Fibroblast of lung (primary cell): ENCODE measurements at regions not wholly inside any gene's neighbourhood (a gene's known extent, or its start where the extent isn't known, plus 50 kb on each side); places are given as distances from the start of the nearest gene placed in this dataset.

ENCODE experiments used
- DNase-seq, 2 donors: peaks; one replicate each; pipeline versions ENCODE4 v3.0.0 to v3.0.0-alpha.2; 2010; ENCODE audit warnings: low read depth in 2 of 2
- H2AFZ ChIP-seq: 2 replicates; pipeline ENCODE4 v1.5.1; 2012; ENCODE audit warnings: low read length, control low read depth, inconsistent platforms
- H3K27ac ChIP-seq: 2 replicates; pipeline ENCODE4 v1.5.1; 2011; ENCODE audit warnings: low read length, control low read depth; ENCODE audit not compliant: insufficient read depth
- H3K27me3 ChIP-seq: 2 replicates; pipeline ENCODE4 v1.5.1; 2011; ENCODE audit warnings: mild to moderate bottlenecking, low read length; ENCODE audit not compliant: control insufficient read depth, insufficient read depth
- H3K36me3 ChIP-seq: 2 replicates; pipeline ENCODE4 v1.5.1; 2011; ENCODE audit warnings: low read length; ENCODE audit not compliant: control insufficient read depth, insufficient read depth
- H3K4me1 ChIP-seq: 2 replicates; pipeline ENCODE4 v1.5.1; 2011; ENCODE audit warnings: low read length; ENCODE audit not compliant: control insufficient read depth, insufficient read depth; ENCODE audit errors: extremely low read depth
- H3K4me2 ChIP-seq: 2 replicates; pipeline ENCODE4 v1.5.1; 2011; ENCODE audit warnings: low read length, control low read depth; ENCODE audit not compliant: insufficient read depth; ENCODE audit errors: extremely low read depth
- H3K4me3 ChIP-seq, 4 experiments: fragments of 200-600 bp in 1 of 4; sonication (generic) in 1 of 4; replicated peaks in 1 of 4; 2 replicates each; pipeline ENCODE4 v1.5.1; 2011 to 2016; ENCODE audit warnings: low read length in 4 of 4, low read depth in 3 of 4, mild to moderate bottlenecking in 3 of 4, control low read depth in 2 of 4, inconsistent platforms in 1 of 4, mixed read lengths in 1 of 4; ENCODE audit not compliant: insufficient read depth in 1 of 4; ENCODE audit errors: control extremely low read depth in 1 of 4
- H3K79me2 ChIP-seq: 2 replicates; pipeline ENCODE4 v1.5.1; 2012; ENCODE audit warnings: mild to moderate bottlenecking, low read length, inconsistent platforms; ENCODE audit not compliant: control insufficient read depth, insufficient read depth
- H3K9ac ChIP-seq: 2 replicates; pipeline ENCODE4 v1.5.1; 2011; ENCODE audit warnings: mild to moderate bottlenecking, low read length, control low read depth; ENCODE audit not compliant: insufficient read depth
- H3K9me3 ChIP-seq: 2 replicates; pipeline ENCODE4 v1.5.1; 2012; ENCODE audit warnings: low read depth, low read length; ENCODE audit not compliant: control insufficient read depth, insufficient read depth
- H4K20me1 ChIP-seq: 2 replicates; pipeline ENCODE4 v1.5.1; 2011; ENCODE audit warnings: low read length; ENCODE audit not compliant: control insufficient read depth, insufficient read depth; ENCODE audit errors: extremely low read depth
- EZH2 ChIP-seq: IDR thresholded peaks from 2 replicates; pipeline ENCODE4 v1.5.1; 2012; ENCODE audit warnings: low read length, control low read depth, mild to moderate bottlenecking; ENCODE audit errors: missing control alignments
- TF ChIP-seq, protein P1 (sequence below), 2 donors: IDR thresholded peaks in 1 of 2; conservative IDR thresholded peaks in 1 of 2; 1 replicate in 1 of 2; 2 replicates in 1 of 2; pipeline ENCODE4 v1.5.1; 2011 to 2012; ENCODE audit warnings: low read length in 2 of 2, control low read depth in 1 of 2, inconsistent platforms in 1 of 2, low read depth in 1 of 2, mild to moderate bottlenecking in 1 of 2

DNA sequence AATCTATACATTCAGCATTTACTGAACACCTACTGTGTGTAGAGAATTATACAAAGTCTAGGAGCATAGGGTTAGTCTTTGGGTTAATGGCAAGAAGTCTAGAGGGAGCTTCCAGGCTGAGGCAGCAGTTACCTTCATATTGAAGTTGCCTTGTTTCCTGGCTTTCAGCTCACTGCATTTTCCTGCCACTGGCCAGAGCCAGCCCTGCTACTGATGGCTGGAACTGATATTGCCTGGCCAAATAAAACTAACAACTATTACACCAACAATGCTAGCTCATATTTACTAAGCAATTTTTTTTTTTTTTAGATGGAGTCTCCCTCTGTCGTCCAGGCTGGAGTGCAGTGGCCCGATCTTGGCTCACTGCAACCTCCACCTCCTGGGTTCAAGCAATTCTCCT is 165.7 kb upstream of the ITGB1 start:
- no peaks in the 10 kb centered on the region for H4K20me1 ChIP-seq
- H3K27ac ChIP-seq: no peak overlapping the region
- no peak overlapping the region for H3K9ac ChIP-seq
- H2AFZ ChIP-seq: no peak overlapping the region
- H3K27me3 ChIP-seq: no peaks in the 10 kb centered on the region
- TF ChIP-seq, protein P1, sequence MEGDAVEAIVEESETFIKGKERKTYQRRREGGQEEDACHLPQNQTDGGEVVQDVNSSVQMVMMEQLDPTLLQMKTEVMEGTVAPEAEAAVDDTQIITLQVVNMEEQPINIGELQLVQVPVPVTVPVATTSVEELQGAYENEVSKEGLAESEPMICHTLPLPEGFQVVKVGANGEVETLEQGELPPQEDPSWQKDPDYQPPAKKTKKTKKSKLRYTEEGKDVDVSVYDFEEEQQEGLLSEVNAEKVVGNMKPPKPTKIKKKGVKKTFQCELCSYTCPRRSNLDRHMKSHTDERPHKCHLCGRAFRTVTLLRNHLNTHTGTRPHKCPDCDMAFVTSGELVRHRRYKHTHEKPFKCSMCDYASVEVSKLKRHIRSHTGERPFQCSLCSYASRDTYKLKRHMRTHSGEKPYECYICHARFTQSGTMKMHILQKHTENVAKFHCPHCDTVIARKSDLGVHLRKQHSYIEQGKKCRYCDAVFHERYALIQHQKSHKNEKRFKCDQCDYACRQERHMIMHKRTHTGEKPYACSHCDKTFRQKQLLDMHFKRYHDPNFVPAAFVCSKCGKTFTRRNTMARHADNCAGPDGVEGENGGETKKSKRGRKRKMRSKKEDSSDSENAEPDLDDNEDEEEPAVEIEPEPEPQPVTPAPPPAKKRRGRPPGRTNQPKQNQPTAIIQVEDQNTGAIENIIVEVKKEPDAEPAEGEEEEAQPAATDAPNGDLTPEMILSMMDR (conservative IDR thresholded peaks at IDR 0.05 in 1 of 2, IDR thresholded peaks at IDR 0.05 in 1 of 2; ENCODE audit: low read depth in 1 of 2, low read length in 2 of 2): no peak
- TF ChIP-seq EZH2: no peak
- no peaks in the 10 kb centered on the region for H3K36me3 ChIP-seq
- H3K4me3 ChIP-seq: no peak overlapping the region
- no peak overlapping the region for H3K4me2 ChIP-seq
- no peaks in the 10 kb centered on the region for H3K9me3 ChIP-seq
- H3K79me2 ChIP-seq: no peaks in the 10 kb centered on the region
- DNase-seq: no peak
- peaks cover 21% of the 10 kb centered on the region for H3K4me1 ChIP-seq

GRCh38 chr10:33122014-33122809 is 164.2 kb upstream of the ITGB1 start:
- no peak overlapping the region for H2AFZ ChIP-seq
- DNase-seq: peak; percentile 97 to 98
- H3K27me3 ChIP-seq: no peaks in the 10 kb centered on the region
- TF ChIP-seq, protein P1 (conservative IDR thresholded peaks at IDR 0.05 in 1 of 2, IDR thresholded peaks at IDR 0.05 in 1 of 2; ENCODE audit: low read depth in 1 of 2, low read length in 2 of 2): no peak
- no peak for TF ChIP-seq EZH2
- H3K9me3 ChIP-seq: no peaks in the 10 kb centered on the region
- peak overlapping the region; percentile 47 for H3K4me2 ChIP-seq
- H3K4me1 ChIP-seq: peaks cover 24% of the 10 kb centered on the region
- no peaks in the 10 kb centered on the region for H4K20me1 ChIP-seq
- H3K27ac ChIP-seq: peak overlapping the region; percentile 85
- no peak overlapping the region for H3K9ac ChIP-seq
- H3K4me3 ChIP-seq: no peak overlapping the region
- H3K36me3 ChIP-seq: no peaks in the 10 kb centered on the region
- no peaks in the 10 kb centered on the region for H3K79me2 ChIP-seq

DNA sequence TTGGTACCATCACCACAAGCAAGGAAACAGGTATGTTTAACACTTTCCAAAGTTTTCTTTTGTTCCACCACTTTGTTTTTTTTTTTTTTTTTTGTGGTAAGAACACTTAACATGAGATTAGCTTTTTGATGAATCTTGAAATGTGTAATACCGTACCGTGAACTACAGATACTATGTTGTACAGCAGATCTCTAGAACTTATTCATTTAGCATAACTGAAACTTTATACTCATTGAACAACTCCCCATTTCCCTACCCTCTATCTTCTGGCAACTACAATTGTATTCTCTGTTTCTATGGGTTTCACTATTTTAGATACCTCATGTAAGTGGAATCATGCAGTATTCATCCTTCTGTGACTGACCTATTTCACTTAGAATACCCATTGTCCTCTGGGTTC is 162.7 kb upstream of the ITGB1 start:
- TF ChIP-seq, protein P1 (conservative IDR thresholded peaks at IDR 0.05 in 1 of 2, IDR thresholded peaks at IDR 0.05 in 1 of 2; ENCODE audit: low read depth in 1 of 2, low read length in 2 of 2): no peak
- TF ChIP-seq EZH2: no peak
- H3K9me3 ChIP-seq: no peaks in the 10 kb centered on the region

More for the DNA sequence above, 162.7 kb upstream of the ITGB1 start:
- Histone ChIP-seq H3K27me3 (no peaks in the 10 kb centered on the region), H3K36me3 (no peaks in the 10 kb centered on the region), H3K79me2 (no peaks in the 10 kb centered on the region), H3K27ac (no peak overlapping the region), H3K9ac (no peak overlapping the region), H3K4me3 (no peak overlapping the region), H3K4me2 (no peak overlapping the region), H2AFZ (no peak overlapping the region), H3K4me1 (peaks cover 37% of the 10 kb centered on the region), H4K20me1 (no peaks in the 10 kb centered on the region)
- DNase-seq: no peak
